Smooth muscle cell (in vitro differentiated cells): ENCODE measurements at regions not wholly inside any gene's neighbourhood (a gene's known extent, or its start where the extent isn't known, plus 50 kb on each side); places are given as distances from the start of the nearest gene placed in this dataset.

Source experiments
- DNase-seq: peaks from one replicate; lab custom pipeline; 2025; ENCODE audit not compliant: unreplicated experiment; lab: John Stamatoyannopoulos, UW
- H2AFZ ChIP-seq: fragments of 200-600 bp; sonication (generic); 2 replicates; pipeline ENCODE4 v1.6.0; 2016; ENCODE audit warnings: antibody characterized with exemption, low read depth, mild to moderate bottlenecking
- H3F3A ChIP-seq: fragments of 200-600 bp; sonication (generic); 2 replicates; pipeline ENCODE4 v1.6.0; 2017; ENCODE audit warnings: antibody characterized with exemption, low read depth
- H3K27ac ChIP-seq: fragments of 200-600 bp; sonication (generic); 2 replicates; pipeline ENCODE4 v1.5.1; 2016; ENCODE audit warnings: low read depth, mild to moderate bottlenecking
- H3K27me3 ChIP-seq: fragments of 200-600 bp; sonication (generic); 2 replicates; pipeline ENCODE4 v1.6.1; 2016; ENCODE audit warnings: low read depth, mild to moderate bottlenecking
- H3K36me3 ChIP-seq: fragments of 200-600 bp; sonication (generic); 2 replicates; pipeline ENCODE4 v1.5.1; 2016; ENCODE audit warnings: low read depth
- H3K4me1 ChIP-seq: fragments of 200-600 bp; sonication (generic); 2 replicates; pipeline ENCODE4 v1.5.1; 2016; ENCODE audit warnings: low read depth
- H3K4me2 ChIP-seq: fragments of 200-600 bp; sonication (generic); 2 replicates; pipeline ENCODE4 v1.6.0; 2016; ENCODE audit warnings: mild to moderate bottlenecking
- H3K4me3 ChIP-seq: fragments of 200-600 bp; sonication (generic); 2 replicates; pipeline ENCODE4 v1.5.1; 2016; ENCODE audit warnings: mild to moderate bottlenecking
- H3K79me2 ChIP-seq: fragments of 200-600 bp; sonication (generic); 2 replicates; pipeline ENCODE4 v1.6.0; 2016; ENCODE audit warnings: low read depth, mild to moderate bottlenecking
- H3K9ac ChIP-seq: fragments of 200-600 bp; sonication (generic); 2 replicates; pipeline ENCODE4 v1.6.0; 2016; ENCODE audit warnings: low read depth
- H3K9me3 ChIP-seq: fragments of 200-600 bp; sonication (generic); replicated peaks from 2 replicates; pipeline ENCODE4 v1.5.1; 2016; ENCODE audit warnings: low read depth
- H4K20me1 ChIP-seq: fragments of 200-600 bp; sonication (generic); 2 replicates; pipeline ENCODE4 v1.6.0; 2016; ENCODE audit warnings: low read depth
- WGBS: methylation state at CpG from one replicate; pipeline ENCODE4 v1.1.7; 2016; ENCODE audit warnings: low lambda C conversion rate; 5-methylcytosine and 5-hydroxymethylcytosine counted together
- TF ChIP-seq, protein P1 (sequence below): fragments of 200-600 bp; sonication (generic); IDR thresholded peaks from 2 replicates; pipeline ENCODE4 v1.5.1; 2017; ENCODE audit warnings: borderline replicate concordance, mild to moderate bottlenecking, antibody characterized with exemption; ENCODE audit not compliant: insufficient read depth, poor library complexity, severe bottlenecking

DNA sequence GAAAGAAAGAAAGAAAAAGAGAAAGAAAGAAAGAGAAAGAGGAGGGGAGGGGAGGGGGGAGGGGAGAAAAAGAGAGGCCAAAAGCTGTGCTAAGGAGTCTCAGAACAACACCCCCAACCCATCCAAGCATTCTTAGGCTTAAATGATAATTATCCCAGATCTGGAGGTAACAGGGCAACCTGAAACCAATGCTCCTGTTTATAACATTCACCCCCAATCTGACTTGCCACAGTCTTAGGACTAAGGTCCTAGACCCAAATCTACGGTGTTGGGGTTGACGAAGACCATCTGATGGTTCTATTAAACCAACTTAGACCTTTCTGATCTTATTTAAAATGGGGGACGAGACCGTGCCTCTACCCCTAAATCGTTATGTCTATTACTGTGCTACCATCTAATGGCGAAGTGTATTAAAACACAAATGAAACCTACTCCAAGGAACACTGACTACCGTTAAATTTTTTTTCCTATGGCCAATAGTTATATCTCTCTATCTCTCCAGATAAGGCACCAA, 119.3 kb upstream of the CDC42BPA start:
- Histone ChIP-seq H3K9ac (no peak overlapping the region), H3K36me3 (no peaks in the 10 kb centered on the region), H3F3A (no peaks in the 10 kb centered on the region), H3K4me3 (peak overlapping the region; percentile 37), H3K79me2 (no peaks in the 10 kb centered on the region), H2AFZ (peak overlapping the region; percentile 94), H3K4me2 (peak overlapping the region; percentile 82), H4K20me1 (no peaks in the 10 kb centered on the region), H3K27ac (no peak overlapping the region), H3K4me1 (no peaks in the 10 kb centered on the region), H3K9me3 (no peaks in the 10 kb centered on the region), H3K27me3 (no peaks in the 10 kb centered on the region)
- WGBS = 41% methylated on average over 7 of the region's 7 CpGs
- no peak for DNase-seq
- TF ChIP-seq, protein P1, sequence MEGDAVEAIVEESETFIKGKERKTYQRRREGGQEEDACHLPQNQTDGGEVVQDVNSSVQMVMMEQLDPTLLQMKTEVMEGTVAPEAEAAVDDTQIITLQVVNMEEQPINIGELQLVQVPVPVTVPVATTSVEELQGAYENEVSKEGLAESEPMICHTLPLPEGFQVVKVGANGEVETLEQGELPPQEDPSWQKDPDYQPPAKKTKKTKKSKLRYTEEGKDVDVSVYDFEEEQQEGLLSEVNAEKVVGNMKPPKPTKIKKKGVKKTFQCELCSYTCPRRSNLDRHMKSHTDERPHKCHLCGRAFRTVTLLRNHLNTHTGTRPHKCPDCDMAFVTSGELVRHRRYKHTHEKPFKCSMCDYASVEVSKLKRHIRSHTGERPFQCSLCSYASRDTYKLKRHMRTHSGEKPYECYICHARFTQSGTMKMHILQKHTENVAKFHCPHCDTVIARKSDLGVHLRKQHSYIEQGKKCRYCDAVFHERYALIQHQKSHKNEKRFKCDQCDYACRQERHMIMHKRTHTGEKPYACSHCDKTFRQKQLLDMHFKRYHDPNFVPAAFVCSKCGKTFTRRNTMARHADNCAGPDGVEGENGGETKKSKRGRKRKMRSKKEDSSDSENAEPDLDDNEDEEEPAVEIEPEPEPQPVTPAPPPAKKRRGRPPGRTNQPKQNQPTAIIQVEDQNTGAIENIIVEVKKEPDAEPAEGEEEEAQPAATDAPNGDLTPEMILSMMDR = peak; percentile 48

DNA sequence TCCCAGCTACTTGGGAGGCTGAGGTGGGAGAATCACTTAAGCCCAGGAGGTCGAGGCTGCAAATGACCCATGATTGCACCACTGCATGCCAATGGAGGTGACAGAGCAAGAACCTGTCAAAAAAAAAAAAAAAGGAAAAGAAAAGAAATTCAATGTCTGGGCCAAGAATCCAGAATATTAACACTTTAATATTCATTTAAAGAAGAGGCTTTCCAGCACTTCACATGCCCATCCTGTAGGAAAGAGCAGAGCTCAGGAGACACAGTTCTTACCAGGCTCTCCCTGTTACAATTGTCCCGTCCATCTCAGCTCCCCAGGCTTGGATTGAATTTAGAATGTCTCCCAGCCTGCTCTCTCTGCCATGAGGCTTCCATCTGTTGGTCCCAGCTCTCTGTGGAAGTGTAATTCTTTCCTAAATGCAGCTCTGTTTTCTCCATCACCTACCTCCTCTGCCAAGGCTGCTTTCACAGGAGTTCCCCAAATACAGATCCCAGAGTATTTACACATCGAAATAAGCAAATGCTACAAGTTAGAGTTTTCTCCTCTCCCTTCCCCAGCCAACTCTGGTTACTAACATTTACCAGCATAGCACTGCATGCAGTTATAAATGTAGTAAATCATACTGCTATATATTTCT, 116.6 kb upstream of the CDC42BPA start:
- H3K4me2 ChIP-seq = no peak overlapping the region
- H3K4me1 ChIP-seq = peaks cover 10% of the 10 kb centered on the region
- WGBS = 97% methylated on average over 3 of the region's 3 CpGs
- H3K36me3 ChIP-seq = no peaks in the 10 kb centered on the region
- TF ChIP-seq, protein P1 = no peak
- H3K9me3 ChIP-seq = no peaks in the 10 kb centered on the region
- peaks cover 4% of the 10 kb centered on the region for H3F3A ChIP-seq
- no peaks in the 10 kb centered on the region for H3K79me2 ChIP-seq
- H3K9ac ChIP-seq = no peak overlapping the region
- H3K27ac ChIP-seq = no peak overlapping the region
- no peak overlapping the region for H2AFZ ChIP-seq
- no peak overlapping the region for H3K4me3 ChIP-seq
- no peaks in the 10 kb centered on the region for H4K20me1 ChIP-seq
- no peaks in the 10 kb centered on the region for H3K27me3 ChIP-seq
- DNase-seq = no peak

DNA sequence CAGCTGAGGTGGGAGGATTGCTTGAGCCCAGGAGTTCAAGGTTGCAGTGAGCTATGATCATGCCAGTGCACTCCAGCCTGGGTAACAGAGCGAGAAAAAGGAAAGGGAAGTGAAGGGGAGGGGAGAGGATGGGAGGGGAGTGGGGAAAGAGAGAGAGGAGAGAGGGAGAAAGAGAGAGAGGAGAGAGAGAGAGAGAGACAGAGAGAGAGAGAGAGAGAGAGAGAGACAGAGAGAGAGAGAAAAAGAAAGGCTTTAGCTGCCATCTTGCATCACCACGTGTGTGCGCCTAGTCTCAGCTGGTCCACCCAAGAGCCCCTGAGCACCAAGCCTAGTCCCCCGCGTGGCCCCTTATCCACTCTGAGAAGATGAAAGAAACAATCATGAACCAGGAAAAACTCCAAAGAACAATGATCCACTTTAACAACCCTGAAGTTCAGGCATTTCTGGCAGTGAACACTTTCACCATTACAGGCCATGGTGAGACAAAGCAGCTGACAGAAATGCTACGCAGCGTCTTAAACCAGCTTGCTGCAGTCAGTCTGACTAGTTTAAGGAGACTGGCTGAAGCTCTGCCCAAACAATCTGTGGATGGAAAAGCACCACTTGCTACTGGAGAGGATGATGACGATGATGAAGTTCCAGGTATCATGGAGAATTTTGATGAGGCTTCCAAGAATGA, 115.5 kb upstream of the CDC42BPA start:
- H4K20me1 ChIP-seq = no peaks in the 10 kb centered on the region
- no peak overlapping the region for H3K9ac ChIP-seq
- 90% methylated on average over 8 of the region's 8 CpGs for WGBS
- DNase-seq = no peak
- H3K27me3 ChIP-seq = no peaks in the 10 kb centered on the region
- peaks cover 14% of the 10 kb centered on the region for H3F3A ChIP-seq
- peak overlapping the region; percentile 31 for H2AFZ ChIP-seq
- H3K79me2 ChIP-seq = no peaks in the 10 kb centered on the region
- no peaks in the 10 kb centered on the region for H3K9me3 ChIP-seq
- no peak overlapping the region for H3K27ac ChIP-seq
- H3K36me3 ChIP-seq = no peaks in the 10 kb centered on the region
- TF ChIP-seq, protein P1 = no peak
- no peak overlapping the region for H3K4me2 ChIP-seq
- no peak overlapping the region for H3K4me3 ChIP-seq
- H3K4me1 ChIP-seq = peaks cover 19% of the 10 kb centered on the region

DNA sequence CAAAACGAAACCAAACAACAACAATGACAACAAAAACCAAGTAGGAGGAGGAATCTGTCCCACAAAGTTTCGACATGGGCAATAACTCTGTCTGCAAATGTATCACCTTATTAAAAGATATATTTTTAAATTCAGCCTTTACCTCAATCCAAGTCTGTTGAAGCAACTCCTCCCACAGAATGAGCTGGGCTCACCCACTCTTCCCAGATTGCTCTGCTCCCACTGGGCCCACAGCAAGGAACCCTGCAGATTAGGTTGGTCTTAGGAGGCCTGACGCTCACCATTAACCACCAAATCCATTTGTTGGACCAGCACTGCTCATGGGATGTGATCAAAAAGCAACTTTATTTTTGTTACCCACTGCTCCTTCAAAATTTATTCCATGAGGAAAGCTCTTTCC, 114.7 kb upstream of the CDC42BPA start:
- DNase-seq = no peak
- Histone ChIP-seq H3K4me3 (no peak overlapping the region), H3K36me3 (no peaks in the 10 kb centered on the region), H2AFZ (no peak overlapping the region), H3K79me2 (no peaks in the 10 kb centered on the region), H3F3A (peaks cover 23% of the 10 kb centered on the region), H3K27me3 (no peaks in the 10 kb centered on the region), H3K4me2 (no peak overlapping the region), H3K9ac (no peak overlapping the region), H3K27ac (no peak overlapping the region), H3K4me1 (peaks cover 26% of the 10 kb centered on the region), H3K9me3 (no peaks in the 10 kb centered on the region), H4K20me1 (no peaks in the 10 kb centered on the region)
- 95% methylated on average over 3 of the region's 3 CpGs for WGBS
- TF ChIP-seq, protein P1 = no peak
